A549 (cell line): ENCODE measurements at regions not wholly inside any gene's neighbourhood (a gene's known extent, or its start where the extent isn't known, plus 50 kb on each side); places are given as distances from the start of the nearest gene placed in this dataset.

Experiments
- ATAC-seq, 2 experiments: fragments of 200-7000 bp in 1 of 2; fragments of >200 bp in 1 of 2; cut with Nextera tagmentation in 1 of 2; cut with Tn5 transposase in 1 of 2; 3 replicates each; pipeline versions ENCODE4 v1.8.0 to v1.9.1; 2018 to 2020; ENCODE audit warnings: mild to moderate bottlenecking in 1 of 2, moderate library complexity in 1 of 2
- CTCF ChIA-PET: fragments of 300-600 bp; sonication (Branson Sonifier 250); formaldehyde crosslinking; extraction: SDS; loops from one replicate; lab custom pipeline; 2021; ENCODE audit warnings: antibody characterized with exemption, inconsistent platforms; lab: Yijun Ruan, JAX
- POLR2A ChIA-PET: fragments of 350-600 bp; formaldehyde crosslinking; extraction: SDS; loops from one replicate; lab custom pipeline; 2021; ENCODE audit warnings: antibody characterized with exemption, inconsistent platforms; lab: Yijun Ruan, JAX
- DNase-seq, 2 experiments: peaks; one replicate each; pipeline versions ENCODE4 v3.0.0 to v3.0.0-alpha.2; 2011 to 2016; ENCODE audit warnings: low read depth in 1 of 2, low spot score in 1 of 2
- FAIRE-seq: peaks from 2 replicates; lab custom pipeline; 2011; peaks lifted over from hg19 to GRCh38; lab: Jason Lieb, UNC
- H3K27ac ChIP-seq, 2 experiments: fragments of >200 bp; sonication (Bioruptor Twin); formaldehyde crosslinking; 3 replicates each; pipeline ENCODE4 v1.5.1; 2016 to 2017
- H3K4me1 ChIP-seq: fragments of >200 bp; sonication (Bioruptor Twin); formaldehyde crosslinking; 3 replicates; pipeline ENCODE4 v1.6.1; 2016
- H3K4me2 ChIP-seq: fragments of >200 bp; sonication (Bioruptor Twin); formaldehyde crosslinking; 3 replicates; pipeline ENCODE4 v1.6.1; 2016
- H3K4me3 ChIP-seq: fragments of >200 bp; sonication (Bioruptor Twin); formaldehyde crosslinking; 3 replicates; pipeline ENCODE4 v1.5.1; 2016
- H3K9me3 ChIP-seq: fragments of >200 bp; sonication (Bioruptor Twin); formaldehyde crosslinking; 3 replicates; pipeline ENCODE4 v1.6.1; 2016
- BHLHE40 ChIP-seq: IDR thresholded peaks from 2 replicates; pipeline ENCODE4 v1.6.1; 2012; ENCODE audit warnings: low read depth, low read length, inconsistent platforms
- FOSB ChIP-seq: fragments of 250-450 bp; sonication (Bioruptor Pico); IDR thresholded peaks from 2 replicates; pipeline ENCODE4 v1.5.0; 2020; ENCODE audit warnings: mild to moderate bottlenecking, moderate library complexity
- FOXS1 ChIP-seq: fragments of 250-450 bp; sonication (Bioruptor Pico); IDR thresholded peaks from 2 replicates; pipeline ENCODE4 v1.5.0; 2020; ENCODE audit warnings: mild to moderate bottlenecking, moderate library complexity
- HDAC2 ChIP-seq: fragments of 200-600 bp; sonication (generic); IDR thresholded peaks from 2 replicates; pipeline ENCODE4 v1.6.1; 2016
- HEYL ChIP-seq: fragments of 250-450 bp; sonication (Bioruptor Pico); IDR thresholded peaks from 2 replicates; pipeline ENCODE4 v1.8.0; 2021; ENCODE audit warnings: mild to moderate bottlenecking, moderate library complexity
- HOXB13 ChIP-seq: fragments of 250-450 bp; sonication (Bioruptor Pico); IDR thresholded peaks from 2 replicates; pipeline ENCODE4 v1.5.0; 2020; ENCODE audit warnings: low read depth, mild to moderate bottlenecking, moderate library complexity
- HOXB5 ChIP-seq: fragments of 250-450 bp; sonication (Bioruptor Pico); IDR thresholded peaks from 2 replicates; pipeline ENCODE4 v1.5.0; 2020; ENCODE audit warnings: mild to moderate bottlenecking, moderate library complexity
- JUN ChIP-seq, 2 experiments: fragments of >200 bp; sonication (Bioruptor Twin); formaldehyde crosslinking; IDR thresholded peaks; 2 replicates in 1 of 2; 3 replicates in 1 of 2; pipeline ENCODE4 v1.6.1; 2016 to 2017
- MYC ChIP-seq: IDR thresholded peaks from 2 replicates; pipeline ENCODE4 v1.6.1; 2012; ENCODE audit warnings: mild to moderate bottlenecking, inconsistent platforms, low read length, improper control_type of control experiment, borderline replicate concordance
- NR3C1 ChIP-seq: fragments of >200 bp; sonication (Bioruptor Twin); formaldehyde crosslinking; IDR thresholded peaks from 3 replicates; pipeline ENCODE4 v1.6.1; 2017
- POLR2AphosphoS2 ChIP-seq: conservative IDR thresholded peaks from 2 replicates; pipeline ENCODE4 v1.6.1; 2012; ENCODE audit warnings: low read length, improper control_type of control experiment, inconsistent platforms
- RAD21 ChIP-seq, 2 experiments: fragments of >200 bp in 1 of 2; sonication (Bioruptor Twin) in 1 of 2; formaldehyde crosslinking in 1 of 2; IDR thresholded peaks in 1 of 2; conservative IDR thresholded peaks in 1 of 2; 2 replicates in 1 of 2; 3 replicates in 1 of 2; pipeline ENCODE4 v1.6.1; 2012 to 2018; ENCODE audit warnings: inconsistent platforms in 1 of 2
- RARB ChIP-seq: fragments of 250-450 bp; sonication (Bioruptor Pico); IDR thresholded peaks from 2 replicates; pipeline ENCODE4 v1.8.0; 2021; ENCODE audit warnings: mild to moderate bottlenecking, moderate library complexity
- RNF2 ChIP-seq: fragments of 200-600 bp; sonication (generic); IDR thresholded peaks from 2 replicates; pipeline ENCODE4 v1.6.1; 2016; ENCODE audit warnings: low read depth, mild to moderate bottlenecking, antibody characterized with exemption, moderate library complexity, borderline replicate concordance
- SREBF2 ChIP-seq: fragments of 450-650 bp; IDR thresholded peaks from 2 replicates; pipeline ENCODE4 v1.6.1; 2014; ENCODE audit warnings: mild to moderate bottlenecking, moderate library complexity
- ZFP36 ChIP-seq: fragments of 450-650 bp; IDR thresholded peaks from 2 replicates; pipeline ENCODE4 v1.6.1; 2014; ENCODE audit warnings: borderline replicate concordance; ENCODE audit not compliant: partially characterized antibody
- ZSCAN20 ChIP-seq: fragments of 250-450 bp; sonication (Bioruptor Pico); IDR thresholded peaks from 2 replicates; pipeline ENCODE4 v1.8.0; 2022; ENCODE audit warnings: mild to moderate bottlenecking, moderate library complexity
- WGBS: methylation state at CpG from one replicate; pipeline ENCODE4 v1.1.6; 2017; ENCODE audit errors: missing lambda C conversion rate; 5-methylcytosine and 5-hydroxymethylcytosine counted together
- TF ChIP-seq, protein P1 (sequence below): fragments of 250-450 bp; sonication (Bioruptor Pico); IDR thresholded peaks from 2 replicates; pipeline ENCODE4 v1.5.0; 2021; ENCODE audit warnings: mild to moderate bottlenecking, moderate library complexity, borderline replicate concordance
- TF ChIP-seq, protein P2 (sequence below): fragments of >200 bp; sonication (Bioruptor Twin); formaldehyde crosslinking; IDR thresholded peaks from 2 replicates; pipeline ENCODE4 v1.6.1; 2016
- TF ChIP-seq, protein P3 (sequence below): IDR thresholded peaks from 2 replicates; pipeline ENCODE4 v1.6.1; 2012; ENCODE audit warnings: low read depth, borderline replicate concordance
- TF ChIP-seq, protein P4 (sequence below): fragments of 150-350 bp; IDR thresholded peaks from 2 replicates; pipeline ENCODE4 v1.6.1; 2014; ENCODE audit warnings: low read depth, mild to moderate bottlenecking, low read length

DNA sequence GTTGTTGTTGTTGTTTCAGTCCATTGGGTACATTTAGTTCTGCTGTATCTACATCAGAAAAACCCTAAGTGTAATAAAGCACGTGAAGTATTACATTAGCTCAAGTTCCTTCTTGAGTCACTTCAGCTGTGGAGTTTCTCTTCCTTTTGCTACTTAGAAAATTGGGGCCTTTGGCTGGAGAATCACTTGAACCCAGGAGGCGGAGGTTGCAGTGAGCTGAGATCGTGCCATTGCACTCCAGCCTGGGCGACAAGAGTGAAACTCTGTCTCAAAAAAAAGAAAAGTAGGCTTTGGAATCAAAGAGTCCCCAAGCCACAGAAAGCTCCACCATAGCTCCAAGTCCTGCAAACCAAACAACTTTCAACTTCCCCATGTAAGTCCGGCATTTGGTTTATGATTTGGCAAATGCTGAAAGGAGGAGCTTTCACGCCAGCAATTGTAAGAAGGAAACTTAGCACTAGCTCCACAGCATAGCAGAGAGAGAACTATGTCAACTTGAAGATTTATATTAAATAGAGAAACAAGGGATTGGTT lies 56.5 kb upstream of the RNF144B start:
- Histone ChIP-seq H3K4me3 (no peak overlapping the region), H3K4me2 (no peak overlapping the region), H3K9me3 (no peaks in the 10 kb centered on the region), H3K27ac (no peak overlapping the region), H3K4me1 (no peaks in the 10 kb centered on the region)
- ChIA-PET CTCF (interaction anchor here (4.8 kb wide), 1 partner anchor 173 kb away, joined by 25 read pairs; no protein-coding TSS in a partner anchor), POLR2A (no interaction called here)
- TF ChIP-seq HEYL (CRISPR knock-in tag), result no peak
- TF ChIP-seq NR3C1, result no peak
- no peak for FAIRE-seq
- no peak for DNase-seq
- 76% methylated on average over 6 of the region's 6 CpGs for WGBS
- no peak for ATAC-seq

DNA sequence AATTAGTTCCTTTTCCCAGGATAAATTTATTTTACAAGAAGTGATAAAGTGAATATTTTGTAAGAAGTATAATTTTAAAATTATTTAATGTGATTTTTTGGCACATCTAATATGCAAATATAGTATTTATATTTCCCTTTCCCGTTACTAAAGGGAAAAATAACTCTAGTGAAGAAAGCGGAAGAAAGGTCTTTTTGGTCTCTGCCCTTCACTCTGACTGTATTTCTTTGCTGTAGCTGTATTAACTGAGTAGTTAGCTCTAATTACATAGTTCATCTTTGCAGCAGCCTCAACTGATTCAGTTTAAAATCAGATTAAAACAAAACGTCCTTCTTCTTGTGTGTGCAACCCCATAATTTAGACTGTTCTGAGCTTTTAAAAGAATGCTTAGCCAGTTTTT lies 57.4 kb upstream of the RNF144B start:
- CTCF ChIA-PET, result interaction anchor here (4.8 kb wide), 1 partner anchor 174 kb away, joined by 25 read pairs; no protein-coding TSS in a partner anchor

DNA sequence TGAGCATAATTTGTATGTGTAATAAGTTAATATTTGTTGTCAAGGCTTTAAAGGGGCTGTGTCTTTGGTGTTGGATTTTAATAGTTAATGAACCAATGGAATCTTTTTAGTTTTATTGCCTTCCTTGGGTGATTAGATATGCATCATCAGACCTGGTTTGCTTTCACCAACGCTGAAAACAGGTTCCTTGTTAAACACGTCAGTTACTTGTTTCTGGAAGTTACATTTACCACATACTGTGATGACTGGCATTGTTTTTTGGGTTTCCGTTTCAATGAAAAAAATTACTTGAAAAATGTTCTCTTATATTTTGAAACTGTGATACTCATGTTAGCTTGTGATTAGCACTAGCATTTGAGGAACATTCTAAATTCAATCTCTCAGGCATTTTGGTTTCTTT lies 58.6 kb upstream of the RNF144B start:
- TF ChIP-seq, protein P1, sequence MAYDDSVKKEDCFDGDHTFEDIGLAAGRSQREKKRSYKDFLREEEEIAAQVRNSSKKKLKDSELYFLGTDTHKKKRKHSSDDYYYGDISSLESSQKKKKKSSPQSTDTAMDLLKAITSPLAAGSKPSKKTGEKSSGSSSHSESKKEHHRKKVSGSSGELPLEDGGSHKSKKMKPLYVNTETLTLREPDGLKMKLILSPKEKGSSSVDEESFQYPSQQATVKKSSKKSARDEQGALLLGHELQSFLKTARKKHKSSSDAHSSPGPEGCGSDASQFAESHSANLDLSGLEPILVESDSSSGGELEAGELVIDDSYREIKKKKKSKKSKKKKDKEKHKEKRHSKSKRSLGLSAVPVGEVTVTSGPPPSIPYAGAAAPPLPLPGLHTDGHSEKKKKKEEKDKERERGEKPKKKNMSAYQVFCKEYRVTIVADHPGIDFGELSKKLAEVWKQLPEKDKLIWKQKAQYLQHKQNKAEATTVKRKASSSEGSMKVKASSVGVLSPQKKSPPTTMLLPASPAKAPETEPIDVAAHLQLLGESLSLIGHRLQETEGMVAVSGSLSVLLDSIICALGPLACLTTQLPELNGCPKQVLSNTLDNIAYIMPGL, result no peak
- TF ChIP-seq POLR2AphosphoS2, result no peak
- no peak for TF ChIP-seq MYC
- TF ChIP-seq RNF2, result no peak
- no peak for TF ChIP-seq HDAC2
- no peak for TF ChIP-seq JUN (IDR thresholded peaks at IDR 0.05)
- TF ChIP-seq HOXB13 (CRISPR knock-in tag), result no peak
- TF ChIP-seq FOSB (CRISPR knock-in tag), result no peak
- no peak for TF ChIP-seq ZFP36
- TF ChIP-seq HEYL (CRISPR knock-in tag), result no peak
- TF ChIP-seq, protein P2, sequence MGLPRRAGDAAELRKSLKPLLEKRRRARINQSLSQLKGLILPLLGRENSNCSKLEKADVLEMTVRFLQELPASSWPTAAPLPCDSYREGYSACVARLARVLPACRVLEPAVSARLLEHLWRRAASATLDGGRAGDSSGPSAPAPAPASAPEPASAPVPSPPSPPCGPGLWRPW, result no peak
- TF ChIP-seq, all 56 proteins: peak for 0
- H3K4me2 ChIP-seq, result no peak overlapping the region
- no peaks in the 10 kb centered on the region for H3K4me1 ChIP-seq
- ChIA-PET CTCF (interaction anchor here (4.8 kb wide), 1 partner anchor 175 kb away, joined by 25 read pairs; no protein-coding TSS in a partner anchor), POLR2A (no interaction called here)
- H3K4me3 ChIP-seq, result no peak overlapping the region
- DNase-seq, result no peak
- FAIRE-seq, result no peak
- H3K9me3 ChIP-seq, result no peaks in the 10 kb centered on the region
- no peak for ATAC-seq
- no peak overlapping the region for H3K27ac ChIP-seq
- WGBS, result 58% methylated on average over 3 of the region's 3 CpGs

More for the DNA sequence above, 57.4 kb upstream of the RNF144B start:
- no peak for DNase-seq
- Histone ChIP-seq H3K4me3 (no peak overlapping the region), H3K4me2 (no peak overlapping the region), H3K4me1 (no peaks in the 10 kb centered on the region), H3K9me3 (no peaks in the 10 kb centered on the region), H3K27ac (no peak overlapping the region)
- POLR2A ChIA-PET, result no interaction called here
- no peak for TF ChIP-seq HOXB5
- TF ChIP-seq, protein P3, sequence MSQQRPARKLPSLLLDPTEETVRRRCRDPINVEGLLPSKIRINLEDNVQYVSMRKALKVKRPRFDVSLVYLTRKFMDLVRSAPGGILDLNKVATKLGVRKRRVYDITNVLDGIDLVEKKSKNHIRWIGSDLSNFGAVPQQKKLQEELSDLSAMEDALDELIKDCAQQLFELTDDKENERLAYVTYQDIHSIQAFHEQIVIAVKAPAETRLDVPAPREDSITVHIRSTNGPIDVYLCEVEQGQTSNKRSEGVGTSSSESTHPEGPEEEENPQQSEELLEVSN, result no peak
- TF ChIP-seq BHLHE40, result no peak
- no peak for TF ChIP-seq RAD21 (conservative IDR thresholded peaks at IDR 0.05 in 1 of 2, IDR thresholded peaks at IDR 0.05 in 1 of 2)
- TF ChIP-seq FOXS1 (CRISPR knock-in tag), result no peak
- TF ChIP-seq RARB, result no peak
- TF ChIP-seq, protein P4, sequence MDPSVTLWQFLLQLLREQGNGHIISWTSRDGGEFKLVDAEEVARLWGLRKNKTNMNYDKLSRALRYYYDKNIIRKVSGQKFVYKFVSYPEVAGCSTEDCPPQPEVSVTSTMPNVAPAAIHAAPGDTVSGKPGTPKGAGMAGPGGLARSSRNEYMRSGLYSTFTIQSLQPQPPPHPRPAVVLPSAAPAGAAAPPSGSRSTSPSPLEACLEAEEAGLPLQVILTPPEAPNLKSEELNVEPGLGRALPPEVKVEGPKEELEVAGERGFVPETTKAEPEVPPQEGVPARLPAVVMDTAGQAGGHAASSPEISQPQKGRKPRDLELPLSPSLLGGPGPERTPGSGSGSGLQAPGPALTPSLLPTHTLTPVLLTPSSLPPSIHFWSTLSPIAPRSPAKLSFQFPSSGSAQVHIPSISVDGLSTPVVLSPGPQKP, result no peak
- no peak for TF ChIP-seq SREBF2
- TF ChIP-seq POLR2AphosphoS2, result no peak
- TF ChIP-seq HDAC2, result no peak
- no peak for TF ChIP-seq ZSCAN20 (CRISPR knock-in tag)
- 43% methylated on average over 3 of the region's 3 CpGs for WGBS
- FAIRE-seq, result no peak
- no peak for ATAC-seq
